Erythroblast (primary cell): ENCODE measurements at regions not wholly inside any gene's neighbourhood (a gene's known extent, or its start where the extent isn't known, plus 50 kb on each side); places are given as distances from the start of the nearest gene placed in this dataset.

Experiments used
- GATA1 ChIP-seq: IDR thresholded peaks from 2 replicates; pipeline ENCODE4 v1.6.1; 2011; ENCODE audit warnings: low read depth, mild to moderate bottlenecking, control low read depth, low read length, moderate library complexity
- POLR2A ChIP-seq: IDR thresholded peaks from 2 replicates; pipeline ENCODE4 v1.6.1; 2011; ENCODE audit warnings: mild to moderate bottlenecking, low read length

DNA sequence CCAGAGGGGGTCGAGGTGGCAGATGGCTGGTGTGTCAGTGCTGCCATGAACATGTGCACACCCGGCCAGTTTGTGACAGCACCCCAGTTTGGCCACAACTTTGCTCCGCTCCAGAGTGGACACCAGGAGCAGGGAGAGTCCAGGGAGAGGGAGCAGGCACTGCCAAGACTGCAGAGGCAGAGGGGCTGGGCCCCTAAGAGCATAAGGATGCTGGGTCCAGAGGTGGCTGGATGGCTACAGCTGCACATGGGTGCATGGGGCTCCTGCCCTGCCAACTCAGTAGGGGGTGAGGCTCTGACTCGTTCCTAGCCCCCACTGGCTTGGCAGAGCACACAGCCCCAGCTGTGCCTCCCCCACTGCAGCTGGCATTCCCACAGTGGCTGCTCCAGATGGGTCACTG, 999.2 kb upstream of the CRIM1 start:
- TF ChIP-seq POLR2A = no peak
- no peak for TF ChIP-seq GATA1
